Endothelial cell of umbilical vein (primary cell): ENCODE measurements at regions not wholly inside any gene's neighbourhood (a gene's known extent, or its start where the extent isn't known, plus 50 kb on each side); places are given as distances from the start of the nearest gene placed in this dataset.

Source experiments
- BruUV-seq: library from RNA; stranded (reverse); fragments of 400-500 nt; replicated peaks from 2 replicates; lab custom pipeline; 2021; lab: Mats Ljungman, UMichigan
- CTCF ChIA-PET: fragments of 300-600, 350-600 bp; sonication (Branson Sonifier 250); formaldehyde crosslinking; loops from one replicate; lab custom pipeline; 2021; ENCODE audit warnings: antibody characterized with exemption, inconsistent platforms; lab: Charles Lee
- POLR2A ChIA-PET: fragments of 300-600, 350-600 bp; sonication (Branson Sonifier 250); formaldehyde crosslinking; loops from one replicate; lab custom pipeline; 2021; ENCODE audit warnings: antibody characterized with exemption, inconsistent platforms; lab: Charles Lee
- DNase-seq: peaks from one replicate; pipeline ENCODE4 v3.0.0-alpha.2; 2011; ENCODE audit warnings: low read depth, low spot score
- FAIRE-seq: peaks from 2 replicates; lab custom pipeline; 2011; peaks lifted over from hg19 to GRCh38; lab: Jason Lieb, UNC
- H2AFZ ChIP-seq: 2 replicates; pipeline ENCODE4 v1.6.0; 2012; ENCODE audit warnings: low read depth, low read length, control low read depth, inconsistent platforms
- H3K27ac ChIP-seq: 2 replicates; pipeline ENCODE4 v1.5.1; 2011; ENCODE audit warnings: low read depth, mild to moderate bottlenecking, control low read depth, low read length, moderate library complexity; ENCODE audit not compliant: insufficient read depth
- H3K27me3 ChIP-seq, 2 experiments: 2 replicates each; pipeline versions ENCODE4 v1.6.0 to v1.6.1; 2011; ENCODE audit warnings: low read length in 2 of 2, mixed read lengths in 1 of 2; ENCODE audit not compliant: control insufficient read depth in 2 of 2, insufficient read depth in 2 of 2
- H3K36me3 ChIP-seq, 2 experiments: 2 replicates in 1 of 2; 3 replicates in 1 of 2; pipeline ENCODE4 v1.5.1; 2011; ENCODE audit warnings: low read length in 2 of 2, mild to moderate bottlenecking in 1 of 2, moderate library complexity in 1 of 2; ENCODE audit not compliant: control insufficient read depth in 2 of 2, insufficient read depth in 2 of 2; ENCODE audit errors: extremely low read depth in 1 of 2
- H3K4me1 ChIP-seq: 3 replicates; pipeline ENCODE4 v1.5.1; 2011; ENCODE audit warnings: mild to moderate bottlenecking, low read length; ENCODE audit not compliant: control insufficient read depth, insufficient read depth; ENCODE audit errors: extremely low read depth
- H3K4me2 ChIP-seq: 2 replicates; pipeline ENCODE4 v1.6.1; 2011; ENCODE audit warnings: low read length, control low read depth, mixed read lengths; ENCODE audit not compliant: insufficient read depth
- H3K4me3 ChIP-seq, 3 experiments: fragments of 200-600 bp in 1 of 3; sonication (generic), shearing (Covaris generic) in 1 of 3; replicated peaks in 1 of 3; 2 replicates each; pipeline ENCODE4 v1.5.1; 2011 to 2016; ENCODE audit warnings: control low read depth in 3 of 3, low read length in 3 of 3, mild to moderate bottlenecking in 2 of 3, inconsistent platforms in 1 of 3, low read depth in 1 of 3, moderate library complexity in 1 of 3; ENCODE audit not compliant: insufficient read depth in 1 of 3
- H3K79me2 ChIP-seq: 2 replicates; pipeline ENCODE4 v1.6.0; 2012; ENCODE audit warnings: low read length, inconsistent platforms; ENCODE audit not compliant: control insufficient read depth, insufficient read depth
- H3K9ac ChIP-seq: replicated peaks from 2 replicates; pipeline ENCODE3; 2011; ENCODE audit warnings: low read length, control low read depth; ENCODE audit not compliant: insufficient read depth; ENCODE audit errors: extremely low read depth
- H3K9me1 ChIP-seq: replicated peaks from 3 replicates; pipeline ENCODE4 v1.6.0; 2011; ENCODE audit warnings: mild to moderate bottlenecking, low read length; ENCODE audit not compliant: control insufficient read depth, insufficient read depth; ENCODE audit errors: extremely low read depth
- H3K9me3 ChIP-seq: replicated peaks from 2 replicates; pipeline ENCODE4 v1.5.1; 2012; ENCODE audit warnings: low read length, inconsistent platforms; ENCODE audit not compliant: control insufficient read depth, insufficient read depth
- H4K20me1 ChIP-seq: replicated peaks from 2 replicates; pipeline ENCODE3; 2011; ENCODE audit warnings: mild to moderate bottlenecking, low read length; ENCODE audit not compliant: control insufficient read depth, insufficient read depth; ENCODE audit errors: extremely low read depth
- EZH2 ChIP-seq: IDR thresholded peaks from 2 replicates; pipeline ENCODE4 v1.6.1; 2012; ENCODE audit warnings: borderline replicate concordance, low read depth, mild to moderate bottlenecking, moderate library complexity, low read length, inconsistent platforms; ENCODE audit not compliant: severe bottlenecking
- FOS ChIP-seq: IDR thresholded peaks from 2 replicates; pipeline ENCODE4 v1.6.1; 2011; ENCODE audit warnings: mild to moderate bottlenecking, low read length, moderate library complexity, borderline replicate concordance; ENCODE audit not compliant: insufficient read depth
- GATA2 ChIP-seq: IDR thresholded peaks from 2 replicates; pipeline ENCODE4 v1.7.0; 2011; ENCODE audit warnings: low read depth, mild to moderate bottlenecking, moderate library complexity, mixed read lengths, low read length; ENCODE audit not compliant: insufficient read length, insufficient read depth
- MYC ChIP-seq: IDR thresholded peaks from one replicate; pipeline ENCODE4 v1.6.1; 2011; ENCODE audit warnings: mild to moderate bottlenecking, low read depth, low read length
- POLR2AphosphoS5 ChIP-seq: IDR thresholded peaks from 2 replicates; pipeline ENCODE4 v1.6.1; 2012; ENCODE audit warnings: low read depth, mild to moderate bottlenecking, control low read depth, low read length, moderate library complexity; ENCODE audit not compliant: insufficient read depth
- dilution Hi-C: fragments of 300-500 bp; cut with MboI; formaldehyde crosslinking; loops from one replicate; pipeline ENCODE4 v1.15.0; 2019; ENCODE audit warnings: low sequenced_read_pairs; ENCODE audit not compliant: extremely low pct_ligation_motif_present
- intact Hi-C: fragments of 100-400 bp; cut with micrococcal nuclease; formaldehyde crosslinking; loops from one replicate; pipeline ENCODE4 v1.10.0; 2022
- TF ChIP-seq, protein P1 (sequence below): IDR thresholded peaks from 2 replicates; pipeline ENCODE4 v1.6.1; 2011; ENCODE audit not compliant: insufficient read depth, insufficient read length
- TF ChIP-seq, protein P2 (sequence below), 2 donors: IDR thresholded peaks; 1 replicate in 1 of 2; 2 replicates in 1 of 2; pipeline ENCODE4 v1.5.1; 2011; ENCODE audit warnings: low read length in 2 of 2, mild to moderate bottlenecking in 2 of 2, moderate library complexity in 2 of 2, control low read depth in 1 of 2, inconsistent platforms in 1 of 2, low read depth in 1 of 2; ENCODE audit not compliant: insufficient read depth in 1 of 2; ENCODE audit errors: extremely low read depth in 1 of 2

DNA sequence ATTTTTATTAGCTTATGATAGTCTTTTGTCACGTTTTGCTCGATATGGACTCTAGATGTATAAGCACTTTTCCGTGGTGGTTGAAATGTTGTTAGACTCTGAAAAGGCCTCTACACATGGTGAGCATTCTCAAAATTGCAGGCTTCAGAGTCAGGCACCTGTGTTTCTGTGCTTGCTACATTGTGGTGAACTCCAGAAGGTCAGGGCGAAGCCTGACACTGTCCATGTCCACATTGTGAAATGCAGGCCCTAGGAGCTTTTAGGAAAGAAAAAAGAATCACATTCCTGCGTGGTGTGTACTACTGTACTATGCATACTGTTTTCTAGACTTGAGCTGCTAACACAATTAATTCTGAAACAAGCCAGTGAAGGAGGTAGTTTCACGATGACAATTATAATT lies 86.3 kb downstream of the HS3ST1 start:
- Histone ChIP-seq H3K4me2 (no peak overlapping the region), H3K4me3 (no peak overlapping the region), H3K36me3 (no peaks in the 10 kb centered on the region), H3K27ac (no peak overlapping the region), H3K4me1 (no peaks in the 10 kb centered on the region), H3K9me3 (no peaks in the 10 kb centered on the region), H3K9ac (no peak overlapping the region), H3K79me2 (no peaks in the 10 kb centered on the region), H2AFZ (no peak overlapping the region), H3K9me1 (no peaks in the 10 kb centered on the region), H4K20me1 (no peaks in the 10 kb centered on the region), H3K27me3 (no peaks in the 10 kb centered on the region)
- dilution Hi-C loops (no loop called here), intact Hi-C loops (no loop called here)
- POLR2A ChIA-PET, result no interaction called here
- TF ChIP-seq, protein P1, sequence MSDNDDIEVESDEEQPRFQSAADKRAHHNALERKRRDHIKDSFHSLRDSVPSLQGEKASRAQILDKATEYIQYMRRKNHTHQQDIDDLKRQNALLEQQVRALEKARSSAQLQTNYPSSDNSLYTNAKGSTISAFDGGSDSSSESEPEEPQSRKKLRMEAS, result no peak
- TF ChIP-seq, protein P2, sequence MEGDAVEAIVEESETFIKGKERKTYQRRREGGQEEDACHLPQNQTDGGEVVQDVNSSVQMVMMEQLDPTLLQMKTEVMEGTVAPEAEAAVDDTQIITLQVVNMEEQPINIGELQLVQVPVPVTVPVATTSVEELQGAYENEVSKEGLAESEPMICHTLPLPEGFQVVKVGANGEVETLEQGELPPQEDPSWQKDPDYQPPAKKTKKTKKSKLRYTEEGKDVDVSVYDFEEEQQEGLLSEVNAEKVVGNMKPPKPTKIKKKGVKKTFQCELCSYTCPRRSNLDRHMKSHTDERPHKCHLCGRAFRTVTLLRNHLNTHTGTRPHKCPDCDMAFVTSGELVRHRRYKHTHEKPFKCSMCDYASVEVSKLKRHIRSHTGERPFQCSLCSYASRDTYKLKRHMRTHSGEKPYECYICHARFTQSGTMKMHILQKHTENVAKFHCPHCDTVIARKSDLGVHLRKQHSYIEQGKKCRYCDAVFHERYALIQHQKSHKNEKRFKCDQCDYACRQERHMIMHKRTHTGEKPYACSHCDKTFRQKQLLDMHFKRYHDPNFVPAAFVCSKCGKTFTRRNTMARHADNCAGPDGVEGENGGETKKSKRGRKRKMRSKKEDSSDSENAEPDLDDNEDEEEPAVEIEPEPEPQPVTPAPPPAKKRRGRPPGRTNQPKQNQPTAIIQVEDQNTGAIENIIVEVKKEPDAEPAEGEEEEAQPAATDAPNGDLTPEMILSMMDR (IDR thresholded peaks at IDR 0.05; ENCODE audit: extremely low read depth in 1 of 2, insufficient read depth in 1 of 2, low read depth in 1 of 2, low read length in 2 of 2), result no peak
- TF ChIP-seq EZH2, result no peak
- TF ChIP-seq GATA2, result no peak
- TF ChIP-seq MYC, result no peak
- TF ChIP-seq POLR2AphosphoS5, result no peak
- TF ChIP-seq FOS, result no peak
- BruUV-seq, result no TSS peak
- CTCF ChIA-PET, result interaction anchor here (0.6 to 0.7 kb wide), 3 partner anchors 16 to 81 kb away, joined by 3 read pairs; no protein-coding TSS in a partner anchor
- FAIRE-seq, result no peak
- DNase-seq, result no peak
